Activated naive CD8-positive, alpha-beta T cell (primary cell): ENCODE measurements at regions not wholly inside any gene's neighbourhood (a gene's known extent, or its start where the extent isn't known, plus 50 kb on each side); places are given as distances from the start of the nearest gene placed in this dataset.

Experiments used
- H3K27ac Mint-ChIP-seq: one replicate; pipeline ENCODE4 v1.8.0; 2021; ENCODE audit warnings: mixed read lengths
- H3K27me3 Mint-ChIP-seq: one replicate; pipeline ENCODE4 v1.8.0; 2021; ENCODE audit warnings: mixed read lengths
- H3K36me3 Mint-ChIP-seq: one replicate; pipeline ENCODE4 v1.8.0; 2021; ENCODE audit warnings: mixed read lengths
- H3K4me1 Mint-ChIP-seq: one replicate; pipeline ENCODE4 v1.8.0; 2021; ENCODE audit warnings: low read depth, mixed read lengths
- H3K4me3 Mint-ChIP-seq: one replicate; pipeline ENCODE4 v1.8.0; 2021; ENCODE audit warnings: mild to moderate bottlenecking, mixed read lengths
- H3K9me3 Mint-ChIP-seq: one replicate; pipeline ENCODE4 v1.8.0; 2021; ENCODE audit warnings: low read depth, mixed read lengths

- no peak overlapping the region for H3K27ac Mint-ChIP-seq
- no peak overlapping the region for H3K4me3 Mint-ChIP-seq
- H3K27me3 Mint-ChIP-seq, result peaks cover 2% of the 10 kb centered on the region
- no peaks in the 10 kb centered on the region for H3K9me3 Mint-ChIP-seq
- H3K36me3 Mint-ChIP-seq, result no peaks in the 10 kb centered on the region
- peaks cover 2% of the 10 kb centered on the region for H3K4me1 Mint-ChIP-seq
These were observed 51.1 kb upstream of the ARID5B start for GRCh38 chr10:61850376-61850775.
